ENCODE measurements at regions not wholly inside any gene's neighbourhood (a gene's known extent, or its start where the extent isn't known, plus 50 kb on each side); places are given as distances from the start of the nearest gene placed in this dataset.

DNA sequence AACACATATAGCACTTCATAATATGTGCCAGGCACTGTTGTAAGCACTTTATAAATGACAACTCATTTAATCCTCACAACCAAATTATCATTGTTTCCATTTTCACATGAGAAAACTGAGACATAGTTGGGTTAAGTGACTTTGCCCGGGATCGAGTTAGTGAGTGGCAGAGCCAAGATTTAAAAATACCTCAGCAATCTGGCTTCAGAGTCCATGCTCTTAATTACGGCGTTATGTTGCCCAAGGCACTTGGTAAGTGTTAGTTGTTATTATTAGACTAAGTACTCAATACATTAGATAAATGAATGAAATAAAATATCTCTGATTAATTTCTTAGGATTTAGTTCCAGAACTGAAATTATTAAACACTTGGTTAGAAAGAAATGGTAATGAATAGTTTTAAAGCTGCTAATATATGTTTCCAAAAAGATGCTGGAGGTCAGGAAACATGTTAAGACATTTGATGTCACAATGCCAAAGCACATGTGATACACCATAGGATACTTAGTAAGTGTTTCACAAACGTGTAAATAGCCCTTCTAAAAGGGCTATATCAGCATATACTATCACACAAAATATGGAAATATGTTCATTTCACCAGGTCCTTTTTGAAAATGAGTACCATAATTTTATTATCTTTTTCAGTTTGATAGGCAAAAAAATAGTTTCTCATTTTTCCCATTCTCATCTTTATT lies 301.9 kb downstream of the GPAT3 start:
- no peak overlapping the region for H3K4me2 ChIP-seq (ENCODE audit: insufficient read depth, low read length)
- H3K27me3 ChIP-seq (ENCODE audit: control insufficient read depth in 2 of 2, insufficient read depth in 2 of 2, low read length in 2 of 2), result no peaks in the 10 kb centered on the region
- no peak overlapping the region for H3K9ac ChIP-seq (replicated peaks; ENCODE audit: extremely low read depth, insufficient read depth, low read length)
- no peaks in the 10 kb centered on the region for H3K9me1 ChIP-seq (replicated peaks; ENCODE audit: control insufficient read depth, extremely low read depth, insufficient read depth, low read length)
- H2AFZ ChIP-seq (ENCODE audit: low read depth, low read length), result no peak overlapping the region
- no peak overlapping the region for H3K4me3 ChIP-seq (replicated peaks in 1 of 3; ENCODE audit: insufficient read depth in 1 of 3, low read depth in 1 of 3, low read length in 3 of 3)
- no peaks in the 10 kb centered on the region for H4K20me1 ChIP-seq (replicated peaks; ENCODE audit: control insufficient read depth, extremely low read depth, insufficient read depth, low read length)
- no peaks in the 10 kb centered on the region for H3K4me1 ChIP-seq (ENCODE audit: control insufficient read depth, extremely low read depth, insufficient read depth, low read length)
- H3K27ac ChIP-seq (ENCODE audit: insufficient read depth, low read depth, low read length), result no peak overlapping the region
- no TSS peak for BruUV-seq (replicated peaks)
- intact Hi-C loops (cut with micrococcal nuclease) (no loop called here), dilution Hi-C loops (cut with MboI; ENCODE audit: extremely low pct_ligation_motif_present, low sequenced_read_pairs) (no loop called here)
- no peaks in the 10 kb centered on the region for H3K9me3 ChIP-seq (replicated peaks; ENCODE audit: control insufficient read depth, insufficient read depth, low read length)
- H3K79me2 ChIP-seq (ENCODE audit: control insufficient read depth, insufficient read depth, low read length), result no peaks in the 10 kb centered on the region
- TF ChIP-seq FOS (IDR thresholded peaks at IDR 0.05; ENCODE audit: borderline replicate concordance, insufficient read depth, low read length), result no peak
- no peak for TF ChIP-seq POLR2A (IDR thresholded peaks at IDR 0.05; ENCODE audit: low read depth, low read length)
- TF ChIP-seq, protein P1, sequence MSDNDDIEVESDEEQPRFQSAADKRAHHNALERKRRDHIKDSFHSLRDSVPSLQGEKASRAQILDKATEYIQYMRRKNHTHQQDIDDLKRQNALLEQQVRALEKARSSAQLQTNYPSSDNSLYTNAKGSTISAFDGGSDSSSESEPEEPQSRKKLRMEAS (IDR thresholded peaks at IDR 0.05; ENCODE audit: insufficient read depth, insufficient read length), result no peak
- TF ChIP-seq, protein P2, sequence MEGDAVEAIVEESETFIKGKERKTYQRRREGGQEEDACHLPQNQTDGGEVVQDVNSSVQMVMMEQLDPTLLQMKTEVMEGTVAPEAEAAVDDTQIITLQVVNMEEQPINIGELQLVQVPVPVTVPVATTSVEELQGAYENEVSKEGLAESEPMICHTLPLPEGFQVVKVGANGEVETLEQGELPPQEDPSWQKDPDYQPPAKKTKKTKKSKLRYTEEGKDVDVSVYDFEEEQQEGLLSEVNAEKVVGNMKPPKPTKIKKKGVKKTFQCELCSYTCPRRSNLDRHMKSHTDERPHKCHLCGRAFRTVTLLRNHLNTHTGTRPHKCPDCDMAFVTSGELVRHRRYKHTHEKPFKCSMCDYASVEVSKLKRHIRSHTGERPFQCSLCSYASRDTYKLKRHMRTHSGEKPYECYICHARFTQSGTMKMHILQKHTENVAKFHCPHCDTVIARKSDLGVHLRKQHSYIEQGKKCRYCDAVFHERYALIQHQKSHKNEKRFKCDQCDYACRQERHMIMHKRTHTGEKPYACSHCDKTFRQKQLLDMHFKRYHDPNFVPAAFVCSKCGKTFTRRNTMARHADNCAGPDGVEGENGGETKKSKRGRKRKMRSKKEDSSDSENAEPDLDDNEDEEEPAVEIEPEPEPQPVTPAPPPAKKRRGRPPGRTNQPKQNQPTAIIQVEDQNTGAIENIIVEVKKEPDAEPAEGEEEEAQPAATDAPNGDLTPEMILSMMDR (IDR thresholded peaks at IDR 0.05; ENCODE audit: extremely low read depth in 1 of 2, insufficient read depth in 1 of 2, low read depth in 1 of 2, low read length in 2 of 2), result no peak
- no peak for TF ChIP-seq MYC (IDR thresholded peaks at IDR 0.05; ENCODE audit: low read depth, low read length)
- TF ChIP-seq EZH2 (IDR thresholded peaks at IDR 0.05; ENCODE audit: borderline replicate concordance, low read depth, low read length, severe bottlenecking), result no peak
- TF ChIP-seq GATA2 (IDR thresholded peaks at IDR 0.05; ENCODE audit: insufficient read depth, insufficient read length, low read depth, low read length), result no peak
- POLR2A ChIA-PET, result no interaction called here
- no peaks in the 10 kb centered on the region for H3K36me3 ChIP-seq (ENCODE audit: control insufficient read depth in 2 of 2, extremely low read depth in 1 of 2, insufficient read depth in 2 of 2, low read length in 2 of 2)
- no peak for FAIRE-seq
- no peak for DNase-seq (ENCODE audit: low read depth, low spot score)
- CTCF ChIA-PET, result no interaction called here
